Psoas muscle (tissue), 7 donors: ENCODE measurements at regions not wholly inside any gene's neighbourhood (a gene's known extent, or its start where the extent isn't known, plus 50 kb on each side); places are given as distances from the start of the nearest gene placed in this dataset.

Experiments
- ATAC-seq, 4 donors: fragments of 200-7000 bp; cut with Tn5 transposase; one replicate each; pipeline ENCODE4 v1.9.1; 2020; ENCODE audit warnings: moderate library complexity in 3 of 4, mild to moderate bottlenecking in 2 of 4
- DNase-seq, 2 donors: peaks; one replicate each; pipeline ENCODE4 v3.0.0-alpha.2; 2020
- H3K27ac ChIP-seq: fragments of 200-600 bp; one replicate; pipeline ENCODE4 v1.8.0; 2022
- H3K27me3 ChIP-seq, 3 donors: fragments of 200-600 bp in 1 of 3; one replicate each; pipeline versions ENCODE4 v1.6.1 to v1.8.0; 2013 to 2022; ENCODE audit warnings: low read length in 2 of 3, mild to moderate bottlenecking in 2 of 3, moderate library complexity in 1 of 3; ENCODE audit not compliant: insufficient read depth in 3 of 3
- H3K36me3 ChIP-seq, 2 donors: fragments of 200-600 bp in 1 of 2; one replicate each; pipeline versions ENCODE4 v1.6.1 to v1.8.0; 2013 to 2022; ENCODE audit warnings: low read depth in 1 of 2, mild to moderate bottlenecking in 1 of 2, moderate library complexity in 1 of 2; ENCODE audit not compliant: insufficient read depth in 1 of 2
- H3K4me1 ChIP-seq: fragments of 200-600 bp; one replicate; pipeline ENCODE4 v1.8.0; 2022
- H3K4me3 ChIP-seq: fragments of 200-600 bp; one replicate; pipeline ENCODE4 v1.8.0; 2022; ENCODE audit warnings: mild to moderate bottlenecking
- H3K9me3 ChIP-seq: fragments of 200-600 bp; one replicate; pipeline ENCODE4 v1.8.0; 2022
- WGBS, 3 donors: extraction: QIAGEN DNeasy Blood & Tissue Kit; methylation state at CpG; one replicate each; pipeline versions ENCODE4 v1.1.6 to v1.1.7; 2013; 5-methylcytosine and 5-hydroxymethylcytosine counted together
- intact Hi-C, 2 donors: fragments of 100-400 bp; cut with DNase I; formaldehyde crosslinking; loops; one replicate each; pipeline versions ENCODE4 v1.11.0 to v1.14.2; 2022
- TF ChIP-seq, protein P1 (sequence below): fragments of 200-600 bp; IDR thresholded peaks from one replicate; pipeline ENCODE4 v1.8.0; 2022; ENCODE audit warnings: antibody characterized with exemption
- donor health status: healthy with polysubstance abuse.
- donor health status: DM: no; HTN: no; CAD: no; lungs with moderate emphysema.
- donor health status: Bipolar disorder and iron deficiency.
- donor health status: healthy.
- donor health status: DM: yes; HTN: yes; CAD: no.
- donor health status: DM: no; HTN: no; CAD: no.
- donor health status: DM: yes; HTN: yes; CAD: no.

DNA sequence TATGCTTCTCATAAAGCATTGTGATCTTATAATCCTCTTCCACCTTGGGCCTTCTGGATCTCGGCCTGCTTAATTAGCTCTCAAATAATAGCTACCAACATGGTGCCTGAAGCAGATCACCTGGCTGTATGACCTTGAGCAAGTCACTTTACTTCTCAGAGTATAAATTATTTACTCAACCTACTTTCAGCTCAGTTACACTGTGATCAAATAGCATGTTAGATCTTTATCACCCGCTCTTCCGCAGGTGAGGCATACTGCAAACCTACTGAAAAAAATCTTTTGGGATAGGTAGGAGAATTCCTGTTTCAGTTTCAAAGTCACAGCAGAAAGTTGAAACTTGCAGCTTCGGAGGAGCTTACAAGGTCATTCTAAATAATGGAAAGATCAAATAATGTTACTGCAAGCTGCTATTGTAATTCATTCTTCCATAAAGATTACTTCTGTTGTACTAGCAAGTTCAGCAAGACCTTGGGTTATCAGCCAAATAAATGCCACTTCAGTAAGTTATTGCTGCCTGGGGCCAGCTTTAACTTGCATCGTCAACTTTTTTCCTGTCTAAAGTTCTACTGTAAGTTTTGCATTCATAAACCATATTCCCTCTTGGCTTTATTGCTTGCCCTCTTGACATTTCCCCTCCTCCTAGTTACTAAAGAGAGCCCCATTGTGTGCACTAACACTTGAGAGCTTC is 268.4 kb upstream of the ATP11B start:
- TF ChIP-seq, protein P1, sequence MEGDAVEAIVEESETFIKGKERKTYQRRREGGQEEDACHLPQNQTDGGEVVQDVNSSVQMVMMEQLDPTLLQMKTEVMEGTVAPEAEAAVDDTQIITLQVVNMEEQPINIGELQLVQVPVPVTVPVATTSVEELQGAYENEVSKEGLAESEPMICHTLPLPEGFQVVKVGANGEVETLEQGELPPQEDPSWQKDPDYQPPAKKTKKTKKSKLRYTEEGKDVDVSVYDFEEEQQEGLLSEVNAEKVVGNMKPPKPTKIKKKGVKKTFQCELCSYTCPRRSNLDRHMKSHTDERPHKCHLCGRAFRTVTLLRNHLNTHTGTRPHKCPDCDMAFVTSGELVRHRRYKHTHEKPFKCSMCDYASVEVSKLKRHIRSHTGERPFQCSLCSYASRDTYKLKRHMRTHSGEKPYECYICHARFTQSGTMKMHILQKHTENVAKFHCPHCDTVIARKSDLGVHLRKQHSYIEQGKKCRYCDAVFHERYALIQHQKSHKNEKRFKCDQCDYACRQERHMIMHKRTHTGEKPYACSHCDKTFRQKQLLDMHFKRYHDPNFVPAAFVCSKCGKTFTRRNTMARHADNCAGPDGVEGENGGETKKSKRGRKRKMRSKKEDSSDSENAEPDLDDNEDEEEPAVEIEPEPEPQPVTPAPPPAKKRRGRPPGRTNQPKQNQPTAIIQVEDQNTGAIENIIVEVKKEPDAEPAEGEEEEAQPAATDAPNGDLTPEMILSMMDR, result no peak
- Histone ChIP-seq H3K4me1 (no peaks in the 10 kb centered on the region), H3K27ac (no peak overlapping the region), H3K36me3 (no peaks in the 10 kb centered on the region), H3K9me3 (no peaks in the 10 kb centered on the region), H3K27me3 (no peaks in the 10 kb centered on the region), H3K4me3 (no peak overlapping the region)
- ATAC-seq, result no peak
- no peak for DNase-seq
- intact Hi-C loops, result no loop called here
- 70 to 71% (median 71%) methylated on average over 5 of the region's 5 CpGs for WGBS, 3 donors

DNA sequence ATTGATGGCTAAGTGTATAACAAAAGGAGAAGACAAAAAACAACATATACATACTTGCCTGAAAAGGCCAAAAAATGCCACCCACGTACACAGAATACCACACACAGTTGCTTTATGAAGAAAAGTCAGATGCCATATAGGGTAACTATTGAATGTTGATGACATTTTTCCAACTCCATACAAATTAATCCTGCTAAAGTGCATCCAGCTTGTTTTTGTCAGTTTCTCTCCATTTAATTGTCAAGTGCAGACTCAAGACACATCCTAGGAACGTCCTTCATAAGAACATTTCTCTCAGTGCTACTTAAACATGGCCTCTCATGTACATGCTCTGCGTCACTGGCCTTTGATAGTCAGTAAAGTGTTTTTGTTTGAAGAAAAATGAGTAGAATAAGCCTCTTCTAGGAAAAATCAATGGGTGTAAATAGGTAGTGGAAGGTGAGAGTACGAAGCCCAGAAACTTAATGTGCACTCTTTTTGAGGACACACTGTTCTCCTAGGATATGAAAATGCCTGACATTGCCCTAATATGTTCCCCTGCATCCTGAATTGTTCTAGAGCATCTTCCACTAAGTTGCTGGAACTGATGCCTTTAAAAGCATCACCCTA is 267.4 kb upstream of the ATP11B start:
- no peaks in the 10 kb centered on the region for H3K9me3 ChIP-seq
- intact Hi-C loops, result no loop called here
- no peak overlapping the region for H3K27ac ChIP-seq
- no peaks in the 10 kb centered on the region for H3K27me3 ChIP-seq
- DNase-seq (no peak), ATAC-seq (no peak)
- TF ChIP-seq, protein P1, result no peak
- 84 to 87% (median 84%) methylated on average over 4 of the region's 4 CpGs for WGBS, 3 donors
- H3K4me1 ChIP-seq, result no peaks in the 10 kb centered on the region
- H3K36me3 ChIP-seq, result no peaks in the 10 kb centered on the region
- H3K4me3 ChIP-seq, result no peak overlapping the region

DNA sequence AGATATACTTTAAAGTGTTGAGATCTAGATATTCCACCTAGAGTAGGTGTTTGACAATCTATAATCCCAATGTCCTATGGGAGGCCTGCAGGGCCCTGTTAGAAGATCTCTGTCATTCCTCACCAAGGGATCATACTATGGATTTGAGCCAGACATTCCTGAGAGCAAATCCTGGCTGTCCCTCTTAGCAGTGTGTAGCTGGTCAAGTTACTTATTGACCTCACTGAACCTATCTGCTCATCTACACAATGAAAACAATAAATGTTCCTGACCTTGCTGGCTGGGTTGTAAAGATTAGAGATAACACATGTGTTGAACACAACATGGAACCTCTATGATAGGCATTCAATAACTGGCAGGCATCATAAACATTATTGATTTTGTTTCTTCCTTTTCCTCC is 265.6 kb upstream of the ATP11B start:
- peak in 1 of 4 donors; percentile 38 for ATAC-seq
- Histone ChIP-seq H3K27me3 (no peaks in the 10 kb centered on the region), H3K36me3 (no peaks in the 10 kb centered on the region), H3K27ac (no peak overlapping the region), H3K4me1 (no peaks in the 10 kb centered on the region), H3K4me3 (no peak overlapping the region), H3K9me3 (no peaks in the 10 kb centered on the region)
- intact Hi-C loops, result no loop called here
- TF ChIP-seq, protein P1, result no peak
- DNase-seq, result no peak

DNA sequence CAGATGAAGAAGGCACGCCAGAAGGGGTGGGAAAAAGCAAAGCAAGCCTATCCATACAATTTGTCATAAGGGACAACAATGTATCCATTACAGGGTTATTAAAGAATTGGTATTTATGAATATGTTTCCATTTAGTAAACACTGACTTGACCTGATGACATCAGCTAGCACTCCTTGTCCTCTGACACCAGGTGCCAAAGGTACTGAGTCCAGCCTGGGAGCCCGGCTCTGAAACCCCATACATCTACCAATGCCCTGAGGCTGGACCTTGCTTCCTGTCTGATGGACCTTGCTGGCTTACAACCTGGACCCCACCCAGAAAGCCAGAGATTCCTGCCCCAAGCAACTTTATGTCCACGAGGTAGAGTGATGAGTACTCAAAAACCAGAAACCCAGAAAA is 263.0 kb upstream of the ATP11B start:
- DNase-seq (no peak), ATAC-seq (no peak)
- intact Hi-C loops, result no loop called here
- no peak overlapping the region for H3K4me3 ChIP-seq
- H3K27ac ChIP-seq, result no peak overlapping the region
- no peaks in the 10 kb centered on the region for H3K4me1 ChIP-seq
- H3K9me3 ChIP-seq, result no peaks in the 10 kb centered on the region
- TF ChIP-seq, protein P1, result no peak
- 80 to 90% (median 90%) methylated on average over 3 of the region's 3 CpGs for WGBS, 3 donors
- H3K27me3 ChIP-seq, result no peaks in the 10 kb centered on the region
- H3K36me3 ChIP-seq, result no peaks in the 10 kb centered on the region

DNA sequence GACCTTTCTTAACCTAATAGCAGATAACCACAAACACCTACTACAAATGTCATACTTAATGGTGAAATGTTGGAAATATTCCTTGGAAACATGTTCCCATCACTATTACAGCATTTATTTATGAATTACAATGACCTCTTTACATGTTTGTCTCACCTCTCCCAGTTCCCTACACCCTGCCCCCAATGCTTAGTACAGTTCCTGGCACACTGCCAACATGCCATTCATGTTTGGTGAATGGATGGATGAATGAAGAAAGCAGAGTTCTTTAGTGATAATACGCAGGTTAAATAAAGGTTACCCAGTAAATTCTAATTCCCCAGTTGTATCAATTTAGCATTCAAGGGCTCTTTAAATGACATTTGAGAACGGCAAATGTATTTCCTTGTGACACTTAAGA is 259.9 kb upstream of the ATP11B start:
- ATAC-seq (no peak), DNase-seq (no peak)
- WGBS, 3 donors, result 57 to 67% (median 66%) methylated on average over 2 of the region's 2 CpGs
- H3K36me3 ChIP-seq, result no peaks in the 10 kb centered on the region
- H3K4me3 ChIP-seq, result no peak overlapping the region
- TF ChIP-seq, protein P1, result no peak
- H3K9me3 ChIP-seq, result no peaks in the 10 kb centered on the region
- H3K27me3 ChIP-seq, result no peaks in the 10 kb centered on the region
- H3K4me1 ChIP-seq, result no peaks in the 10 kb centered on the region
- intact Hi-C loops, result no loop called here
- H3K27ac ChIP-seq, result no peak overlapping the region
